ENCODE measurements at regions not wholly inside any gene's neighbourhood (a gene's known extent, or its start where the extent isn't known, plus 50 kb on each side); places are given as distances from the start of the nearest gene placed in this dataset.

- TF ChIP-seq HDGF (IDR thresholded peaks at IDR 0.05; ENCODE audit: borderline replicate concordance) (no peak), FOXK2 (IDR thresholded peaks at IDR 0.05) (no peak)
These were observed 92.7 kb downstream of the NAP1L3 start for GRCh38 chrX:93580634-93581033.
